Mucosa of descending colon (tissue), 3 donors: ENCODE measurements at regions not wholly inside any gene's neighbourhood (a gene's known extent, or its start where the extent isn't known, plus 50 kb on each side); places are given as distances from the start of the nearest gene placed in this dataset.
"Not testable (repeated sequence)": the region's sequence is repeated elsewhere in the genome, so short reads cannot be mapped to it uniquely, and the experiment has no call there.

ENCODE experiments used
- ATAC-seq: fragments of 200-7000 bp; cut with Tn5 transposase; one replicate; pipeline ENCODE4 v1.9.1; 2020; ENCODE audit warnings: mild to moderate bottlenecking, moderate library complexity
- DNase-seq, 3 donors: peaks; one replicate each; pipeline ENCODE4 v3.0.0-alpha.2; 2020
- H3K36me3 ChIP-seq: fragments of 200-600 bp; one replicate; pipeline ENCODE4 v1.8.0; 2021; ENCODE audit warnings: low read depth, mild to moderate bottlenecking
- H3K4me1 ChIP-seq: fragments of 200-600 bp; one replicate; pipeline ENCODE4 v1.8.0; 2021; ENCODE audit warnings: low read depth, mild to moderate bottlenecking
- H3K4me3 ChIP-seq: fragments of 200-600 bp; one replicate; pipeline ENCODE4 v1.8.0; 2021; ENCODE audit warnings: mild to moderate bottlenecking
- H3K9me3 ChIP-seq: fragments of 200-600 bp; one replicate; pipeline ENCODE4 v1.8.0; 2021; ENCODE audit warnings: mild to moderate bottlenecking
- CTCF ChIP-seq: fragments of 200-600 bp; IDR thresholded peaks from one replicate; pipeline ENCODE4 v1.8.0; 2022; ENCODE audit warnings: antibody characterized with exemption, mild to moderate bottlenecking
- intact Hi-C, 2 donors: fragments of 100-400 bp; cut with DNase I in 1 of 2; cut with micrococcal nuclease in 1 of 2; formaldehyde crosslinking; loops; one replicate each; pipeline versions ENCODE4 v1.11.0 to v1.11.1; 2022; cut with DNase I, micrococcal nuclease
- donor health status: DM: no; HTN: no; CAD: no; lungs with moderate emphysema.
- donor health status: DM: no; HTN: no; CAD: no.
- donor health status: DM: no; HTN: yes; CAD: no.

- Histone ChIP-seq H3K36me3 (no peaks in the 10 kb centered on the region), H3K9me3 (no peaks in the 10 kb centered on the region), H3K4me3 (no peak overlapping the region), H3K4me1 (no peaks in the 10 kb centered on the region)
- ATAC-seq (no peak), DNase-seq (peak in 1 of 3 donors; percentile 1)
- no peak for TF ChIP-seq CTCF
- intact Hi-C loops, result no loop called here
Observed at GRCh38 chrX:46168254-46168653, 377.0 kb downstream of the ZNF674 start.

- no peak for TF ChIP-seq CTCF
- no peaks in the 10 kb centered on the region for H3K4me1 ChIP-seq
- ATAC-seq, result no peak
- no peak overlapping the region for H3K4me3 ChIP-seq
- no peaks in the 10 kb centered on the region for H3K36me3 ChIP-seq
- DNase-seq, result no peak
- H3K9me3 ChIP-seq, result no peaks in the 10 kb centered on the region
- intact Hi-C loops, result no loop called here
Observed at GRCh38 chrX:46165866-46166265, 379.4 kb downstream of the ZNF674 start.

GRCh38 chrX:46165411-46165810, 379.8 kb downstream of the ZNF674 start:
- intact Hi-C loops, result no loop called here
- no peaks in the 10 kb centered on the region for H3K4me1 ChIP-seq
- DNase-seq, result no peak
- no peak overlapping the region for H3K4me3 ChIP-seq
- no peak for ATAC-seq
- no peak for TF ChIP-seq CTCF
- no peaks in the 10 kb centered on the region for H3K9me3 ChIP-seq
- H3K36me3 ChIP-seq, result no peaks in the 10 kb centered on the region

- TF ChIP-seq CTCF, result no peak
- intact Hi-C loops, result no loop called here
- Histone ChIP-seq H3K4me1 (no peaks in the 10 kb centered on the region), H3K9me3 (no peaks in the 10 kb centered on the region), H3K36me3 (no peaks in the 10 kb centered on the region), H3K4me3 (no peak overlapping the region)
- no peak for ATAC-seq
- no peak for DNase-seq
Observed at GRCh38 chrX:46152756-46153155, 392.5 kb downstream of the ZNF674 start.

GRCh38 chrX:46151332-46151731, 393.9 kb downstream of the ZNF674 start:
- H3K4me3 ChIP-seq, H3K36me3 ChIP-seq, DNase-seq, H3K9me3 ChIP-seq, intact Hi-C loops, H3K4me1 ChIP-seq, ATAC-seq: not testable (repeated sequence)

GRCh38 chrX:46144566-46144965, 400.7 kb downstream of the ZNF674 start:
- no peaks in the 10 kb centered on the region for H3K4me1 ChIP-seq
- no peak for ATAC-seq
- H3K4me3 ChIP-seq, result no peak overlapping the region
- no peak for TF ChIP-seq CTCF
- no peaks in the 10 kb centered on the region for H3K36me3 ChIP-seq
- no peak for DNase-seq
- H3K9me3 ChIP-seq, result no peaks in the 10 kb centered on the region
- intact Hi-C loops, result no loop called here
